A549 (cell line): ENCODE measurements at regions not wholly inside any gene's neighbourhood (a gene's known extent, or its start where the extent isn't known, plus 50 kb on each side); places are given as distances from the start of the nearest gene placed in this dataset.

Experiments used
- ATAC-seq, 2 experiments: fragments of 200-7000 bp in 1 of 2; fragments of >200 bp in 1 of 2; cut with Nextera tagmentation in 1 of 2; cut with Tn5 transposase in 1 of 2; 3 replicates each; pipeline versions ENCODE4 v1.8.0 to v1.9.1; 2018 to 2020; ENCODE audit warnings: mild to moderate bottlenecking in 1 of 2, moderate library complexity in 1 of 2
- CTCF ChIA-PET: fragments of 300-600 bp; sonication (Branson Sonifier 250); formaldehyde crosslinking; extraction: SDS; loops from one replicate; lab custom pipeline; 2021; ENCODE audit warnings: antibody characterized with exemption, inconsistent platforms; lab: Yijun Ruan, JAX
- POLR2A ChIA-PET: fragments of 350-600 bp; formaldehyde crosslinking; extraction: SDS; loops from one replicate; lab custom pipeline; 2021; ENCODE audit warnings: antibody characterized with exemption, inconsistent platforms; lab: Yijun Ruan, JAX
- DNase-seq, 2 experiments: peaks; one replicate each; pipeline versions ENCODE4 v3.0.0 to v3.0.0-alpha.2; 2011 to 2016; ENCODE audit warnings: low read depth in 1 of 2, low spot score in 1 of 2
- FAIRE-seq: peaks from 2 replicates; lab custom pipeline; 2011; peaks lifted over from hg19 to GRCh38; lab: Jason Lieb, UNC
- H3K27ac ChIP-seq, 2 experiments: fragments of >200 bp; sonication (Bioruptor Twin); formaldehyde crosslinking; 3 replicates each; pipeline ENCODE4 v1.5.1; 2016 to 2017
- H3K4me1 ChIP-seq: fragments of >200 bp; sonication (Bioruptor Twin); formaldehyde crosslinking; 3 replicates; pipeline ENCODE4 v1.6.1; 2016
- H3K4me2 ChIP-seq: fragments of >200 bp; sonication (Bioruptor Twin); formaldehyde crosslinking; 3 replicates; pipeline ENCODE4 v1.6.1; 2016
- H3K4me3 ChIP-seq: fragments of >200 bp; sonication (Bioruptor Twin); formaldehyde crosslinking; 3 replicates; pipeline ENCODE4 v1.5.1; 2016
- H3K9me3 ChIP-seq: fragments of >200 bp; sonication (Bioruptor Twin); formaldehyde crosslinking; 3 replicates; pipeline ENCODE4 v1.6.1; 2016
- BCL3 ChIP-seq: fragments of >200 bp; sonication (Bioruptor Twin); formaldehyde crosslinking; IDR thresholded peaks from 3 replicates; pipeline ENCODE4 v1.6.1; 2016
- CBX8 ChIP-seq: fragments of 200-600 bp; sonication (generic); IDR thresholded peaks from 2 replicates; pipeline ENCODE4 v1.6.1; 2016
- CEBPB ChIP-seq, 2 experiments: fragments of >200 bp in 1 of 2; sonication (Bioruptor Twin) in 1 of 2; formaldehyde crosslinking in 1 of 2; IDR thresholded peaks; 2 replicates each; pipeline ENCODE4 v1.6.1; 2012 to 2016
- CHD2 ChIP-seq: fragments of 150-350 bp; IDR thresholded peaks from 2 replicates; pipeline ENCODE4 v1.6.1; 2014; ENCODE audit warnings: low read length; ENCODE audit not compliant: partially characterized antibody
- E2F6 ChIP-seq: IDR thresholded peaks from 2 replicates; pipeline ENCODE4 v1.6.1; 2012; ENCODE audit warnings: low read depth, borderline replicate concordance
- GATA3 ChIP-seq: IDR thresholded peaks from 2 replicates; pipeline ENCODE4 v1.6.1; 2012; ENCODE audit warnings: borderline replicate concordance
- HES2 ChIP-seq: fragments of >200 bp; sonication (Bioruptor Twin); formaldehyde crosslinking; IDR thresholded peaks from 2 replicates; pipeline ENCODE4 v1.6.1; 2016
- HOXA7 ChIP-seq: fragments of 250-450 bp; sonication (Bioruptor Pico); IDR thresholded peaks from 2 replicates; pipeline ENCODE4 v1.5.0; 2020; ENCODE audit warnings: mild to moderate bottlenecking, moderate library complexity
- HOXB13 ChIP-seq: fragments of 250-450 bp; sonication (Bioruptor Pico); IDR thresholded peaks from 2 replicates; pipeline ENCODE4 v1.5.0; 2020; ENCODE audit warnings: low read depth, mild to moderate bottlenecking, moderate library complexity
- MAFK ChIP-seq: fragments of 450-650 bp; IDR thresholded peaks from 2 replicates; pipeline ENCODE4 v1.6.1; 2014; ENCODE audit not compliant: partially characterized antibody
- MYC ChIP-seq: IDR thresholded peaks from 2 replicates; pipeline ENCODE4 v1.6.1; 2012; ENCODE audit warnings: mild to moderate bottlenecking, inconsistent platforms, low read length, improper control_type of control experiment, borderline replicate concordance
- NFE2L2 ChIP-seq: fragments of 150-350 bp; conservative IDR thresholded peaks from 2 replicates; pipeline ENCODE4 v1.6.1; 2014; ENCODE audit warnings: low read length
- NPAS2 ChIP-seq: fragments of 250-450 bp; sonication (Bioruptor Pico); IDR thresholded peaks from 2 replicates; pipeline ENCODE4 v1.8.0; 2022; ENCODE audit warnings: mild to moderate bottlenecking, moderate library complexity, borderline replicate concordance
- PBX3 ChIP-seq: IDR thresholded peaks from 2 replicates; pipeline ENCODE4 v1.6.1; 2012
- RAD21 ChIP-seq, 2 experiments: fragments of >200 bp in 1 of 2; sonication (Bioruptor Twin) in 1 of 2; formaldehyde crosslinking in 1 of 2; IDR thresholded peaks in 1 of 2; conservative IDR thresholded peaks in 1 of 2; 2 replicates in 1 of 2; 3 replicates in 1 of 2; pipeline ENCODE4 v1.6.1; 2012 to 2018; ENCODE audit warnings: inconsistent platforms in 1 of 2
- RARB ChIP-seq: fragments of 250-450 bp; sonication (Bioruptor Pico); IDR thresholded peaks from 2 replicates; pipeline ENCODE4 v1.8.0; 2021; ENCODE audit warnings: mild to moderate bottlenecking, moderate library complexity
- TP53 ChIP-seq: fragments of 250-450 bp; sonication (Bioruptor Pico); IDR thresholded peaks from 2 replicates; pipeline ENCODE4 v1.5.0; 2021; ENCODE audit warnings: mild to moderate bottlenecking, moderate library complexity
- ZSCAN20 ChIP-seq: fragments of 250-450 bp; sonication (Bioruptor Pico); IDR thresholded peaks from 2 replicates; pipeline ENCODE4 v1.8.0; 2022; ENCODE audit warnings: mild to moderate bottlenecking, moderate library complexity
- whole genome bisulfite sequencing: methylation state at CpG from one replicate; pipeline ENCODE4 v1.1.6; 2017; ENCODE audit errors: missing lambda C conversion rate; 5-methylcytosine and 5-hydroxymethylcytosine counted together
- TF ChIP-seq, protein P1 (sequence below): fragments of 200-600 bp; sonication (generic); IDR thresholded peaks from 2 replicates; pipeline ENCODE4 v1.6.1; 2016; ENCODE audit warnings: antibody characterized with exemption, mild to moderate bottlenecking, moderate library complexity
- TF ChIP-seq, protein P2 (sequence below): IDR thresholded peaks from 2 replicates; pipeline ENCODE4 v1.6.1; 2012

GRCh38 chr4:165583341-165583740 lies 204.5 kb downstream of the CPE start (continued):
- TF ChIP-seq, protein P1, sequence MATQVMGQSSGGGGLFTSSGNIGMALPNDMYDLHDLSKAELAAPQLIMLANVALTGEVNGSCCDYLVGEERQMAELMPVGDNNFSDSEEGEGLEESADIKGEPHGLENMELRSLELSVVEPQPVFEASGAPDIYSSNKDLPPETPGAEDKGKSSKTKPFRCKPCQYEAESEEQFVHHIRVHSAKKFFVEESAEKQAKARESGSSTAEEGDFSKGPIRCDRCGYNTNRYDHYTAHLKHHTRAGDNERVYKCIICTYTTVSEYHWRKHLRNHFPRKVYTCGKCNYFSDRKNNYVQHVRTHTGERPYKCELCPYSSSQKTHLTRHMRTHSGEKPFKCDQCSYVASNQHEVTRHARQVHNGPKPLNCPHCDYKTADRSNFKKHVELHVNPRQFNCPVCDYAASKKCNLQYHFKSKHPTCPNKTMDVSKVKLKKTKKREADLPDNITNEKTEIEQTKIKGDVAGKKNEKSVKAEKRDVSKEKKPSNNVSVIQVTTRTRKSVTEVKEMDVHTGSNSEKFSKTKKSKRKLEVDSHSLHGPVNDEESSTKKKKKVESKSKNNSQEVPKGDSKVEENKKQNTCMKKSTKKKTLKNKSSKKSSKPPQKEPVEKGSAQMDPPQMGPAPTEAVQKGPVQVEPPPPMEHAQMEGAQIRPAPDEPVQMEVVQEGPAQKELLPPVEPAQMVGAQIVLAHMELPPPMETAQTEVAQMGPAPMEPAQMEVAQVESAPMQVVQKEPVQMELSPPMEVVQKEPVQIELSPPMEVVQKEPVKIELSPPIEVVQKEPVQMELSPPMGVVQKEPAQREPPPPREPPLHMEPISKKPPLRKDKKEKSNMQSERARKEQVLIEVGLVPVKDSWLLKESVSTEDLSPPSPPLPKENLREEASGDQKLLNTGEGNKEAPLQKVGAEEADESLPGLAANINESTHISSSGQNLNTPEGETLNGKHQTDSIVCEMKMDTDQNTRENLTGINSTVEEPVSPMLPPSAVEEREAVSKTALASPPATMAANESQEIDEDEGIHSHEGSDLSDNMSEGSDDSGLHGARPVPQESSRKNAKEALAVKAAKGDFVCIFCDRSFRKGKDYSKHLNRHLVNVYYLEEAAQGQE, result no peak
- TF ChIP-seq, protein P2, sequence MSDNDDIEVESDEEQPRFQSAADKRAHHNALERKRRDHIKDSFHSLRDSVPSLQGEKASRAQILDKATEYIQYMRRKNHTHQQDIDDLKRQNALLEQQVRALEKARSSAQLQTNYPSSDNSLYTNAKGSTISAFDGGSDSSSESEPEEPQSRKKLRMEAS, result no peak
- no peak for TF ChIP-seq TP53
- no peak for TF ChIP-seq HES2
- no peak for TF ChIP-seq CEBPB (IDR thresholded peaks at IDR 0.05)
- no peak for TF ChIP-seq E2F6
- no peak for TF ChIP-seq RAD21 (conservative IDR thresholded peaks at IDR 0.05 in 1 of 2, IDR thresholded peaks at IDR 0.05 in 1 of 2)

DNA sequence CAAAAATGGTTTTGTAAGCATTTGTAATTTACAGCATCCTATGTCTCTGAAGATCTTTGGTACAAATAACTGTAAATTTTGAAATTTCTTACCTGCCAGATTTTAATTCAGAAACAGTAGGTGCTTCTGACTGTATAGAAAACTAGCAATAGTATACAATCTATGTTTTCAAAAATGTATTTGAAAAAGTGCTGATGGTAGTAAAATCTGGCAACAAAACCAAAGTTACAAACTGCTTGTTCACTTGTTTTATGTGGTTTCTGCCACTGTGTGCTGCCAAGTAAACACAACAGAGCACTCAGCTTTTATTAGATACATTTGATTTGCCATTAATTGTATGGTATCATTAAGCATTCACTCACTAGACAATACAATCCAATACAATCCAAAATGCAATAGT lies 206.1 kb downstream of the CPE start:
- no peak overlapping the region for H3K27ac ChIP-seq
- H3K4me1 ChIP-seq, result 0 out of 3 replicates have a peak, but pooled peaks cover 4% of the 10 kb centered on the region
- no peak for DNase-seq
- ChIA-PET CTCF (interaction anchor here (0.9 kb wide), 1 partner anchor 24 kb away, joined by 3 read pairs; no protein-coding TSS in a partner anchor), POLR2A (no interaction called here)
- H3K4me3 ChIP-seq, result no peak overlapping the region
- ATAC-seq, result no peak
- FAIRE-seq, result no peak
- H3K4me2 ChIP-seq, result no peak overlapping the region
- no peaks in the 10 kb centered on the region for H3K9me3 ChIP-seq
- peak; percentile 73 for TF ChIP-seq MAFK
- TF ChIP-seq MYC, result no peak

DNA sequence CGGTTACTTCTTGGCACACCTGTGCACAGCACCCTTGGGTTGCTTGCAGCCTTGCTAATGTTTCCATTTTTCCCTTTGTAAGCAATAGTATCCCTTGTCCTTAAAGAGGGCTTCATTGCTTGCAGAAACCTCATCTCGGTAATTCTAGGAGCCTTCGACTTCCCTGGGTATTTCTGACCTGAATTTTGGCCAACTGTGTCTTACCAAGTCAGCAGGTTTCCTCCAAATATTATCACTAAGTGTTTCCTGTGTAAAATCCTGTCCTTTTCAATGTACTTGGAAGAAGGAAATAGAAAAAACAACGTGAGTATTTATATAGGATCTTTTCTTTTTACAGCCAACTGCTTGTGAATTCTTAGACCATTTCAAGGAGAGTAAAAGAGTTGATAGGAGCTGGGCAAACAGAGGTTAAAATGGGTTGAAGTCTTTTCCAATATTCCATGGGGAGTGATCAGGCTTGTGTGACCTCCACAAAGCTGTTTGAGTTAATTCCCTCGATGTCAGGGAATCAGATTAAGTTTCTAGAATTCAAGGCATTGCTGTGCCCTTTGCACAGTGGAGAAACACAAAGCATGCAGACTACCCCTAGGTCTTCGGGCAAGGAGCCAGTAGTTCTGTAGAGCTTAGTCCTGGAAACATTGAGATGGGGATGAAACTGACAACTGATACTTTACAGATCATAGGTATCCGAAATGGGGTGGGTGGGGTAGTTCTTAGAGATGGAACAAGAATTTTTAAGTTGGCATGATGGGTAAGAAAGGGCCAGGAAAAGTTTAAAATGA lies 209.9 kb downstream of the CPE start:
- ATAC-seq (no peak), DNase-seq (no peak), FAIRE-seq (no peak)
- H3K27ac ChIP-seq, result no peak overlapping the region
- no peaks in the 10 kb centered on the region for H3K9me3 ChIP-seq
- WGBS, result 10% methylated on average over 7 of the region's 7 CpGs
- TF ChIP-seq NFE2L2 (no peak), RARB (CRISPR knock-in tag) (no peak), PBX3 (no peak), CHD2 (no peak), TP53 (no peak), CBX8 (no peak), ZSCAN20 (no peak), HOXA7 (CRISPR knock-in tag) (no peak), HOXB13 (CRISPR knock-in tag) (no peak), NPAS2 (CRISPR knock-in tag) (no peak), GATA3 (no peak), CEBPB (IDR thresholded peaks at IDR 0.05) (no peak), BCL3 (no peak)
- no peak overlapping the region for H3K4me3 ChIP-seq
- H3K4me1 ChIP-seq, result no peaks in the 10 kb centered on the region
- no peak overlapping the region for H3K4me2 ChIP-seq
- ChIA-PET CTCF (no interaction called here), POLR2A (no interaction called here)
